HepG2 (cell line): ENCODE measurements at regions not wholly inside any gene's neighbourhood (a gene's known extent, or its start where the extent isn't known, plus 50 kb on each side); places are given as distances from the start of the nearest gene placed in this dataset.
A peak's percentile ranks its signal among the peaks of the same experiment; 100 is the strongest.

Source experiments
- ATAC-seq: fragments of 200-7000 bp; cut with Tn5 transposase; 3 replicates; pipeline ENCODE4 v1.9.1; 2020; ENCODE audit warnings: mild to moderate bottlenecking, moderate library complexity
- BruUV-seq: library from RNA; stranded (reverse); fragments of 400-500 nt; replicated peaks from 2 replicates; lab custom pipeline; 2021; lab: Mats Ljungman, UMichigan
- CTCF ChIA-PET: fragments of 300-600 bp; formaldehyde crosslinking; extraction: SDS; loops from one replicate; lab custom pipeline; 2021; ENCODE audit warnings: low total read pairs, inconsistent platforms, low intra/inter-chr PET ratio; lab: Yijun Ruan, JAX
- POLR2A ChIA-PET: fragments of 350-600 bp; sonication (Branson Sonifier 250); formaldehyde crosslinking; loops from one replicate; lab custom pipeline; 2020; ENCODE audit warnings: antibody characterized with exemption, inconsistent platforms; lab: Yijun Ruan, JAX
- DNase-seq: peaks from one replicate; pipeline ENCODE4 v3.0.0-alpha.2; 2015; ENCODE audit warnings: low spot score
- FAIRE-seq: peaks from 3 replicates; lab custom pipeline; 2011; peaks lifted over from hg19 to GRCh38; lab: Jason Lieb, UNC
- H2AFZ ChIP-seq: one replicate; pipeline ENCODE4 v1.6.1; 2011; ENCODE audit warnings: low read length, inconsistent platforms
- H3K27ac ChIP-seq: fragments of 300-600 bp; 3 replicates; pipeline ENCODE4 v1.8.0; 2011; ENCODE audit warnings: mixed run types, mild to moderate bottlenecking, mixed read lengths, low read length, inconsistent platforms; ENCODE audit not compliant: insufficient read depth; ENCODE audit errors: extremely low read length
- H3K27me3 ChIP-seq, 2 experiments: fragments of 200-600 bp in 1 of 2; 2 replicates in 1 of 2; 3 replicates in 1 of 2; pipeline versions ENCODE4 v1.6.0 to v1.8.0; 2011; ENCODE audit warnings: low read length in 2 of 2, mild to moderate bottlenecking in 2 of 2, moderate library complexity in 2 of 2, inconsistent platforms in 1 of 2; ENCODE audit not compliant: insufficient read depth in 2 of 2, control insufficient read depth in 1 of 2
- H3K36me3 ChIP-seq, 2 experiments: fragments of 200-600 bp in 1 of 2; replicated peaks in 1 of 2; 2 replicates in 1 of 2; 3 replicates in 1 of 2; pipeline versions ENCODE4 v1.5.1 to v1.8.0; 2011; ENCODE audit warnings: low read length in 2 of 2, inconsistent platforms in 1 of 2; ENCODE audit not compliant: insufficient read depth in 2 of 2, control insufficient read depth in 1 of 2
- H3K4me1 ChIP-seq: 2 replicates; pipeline ENCODE4 v1.5.1; 2012; ENCODE audit warnings: low read length, inconsistent platforms; ENCODE audit not compliant: insufficient read depth
- H3K4me2 ChIP-seq: 2 replicates; pipeline ENCODE4 v1.6.0; 2011; ENCODE audit warnings: low read depth, low read length, inconsistent platforms
- H3K4me3 ChIP-seq, 3 experiments: fragments of 200-600 bp in 1 of 3; sonication (generic), shearing (Covaris generic) in 1 of 3; replicated peaks in 1 of 3; 2 replicates each; pipeline ENCODE4 v1.5.1; 2011 to 2016; ENCODE audit warnings: low read length in 3 of 3, inconsistent platforms in 2 of 3, low read depth in 2 of 3, mild to moderate bottlenecking in 2 of 3, control low read depth in 1 of 3, mixed read lengths in 1 of 3; ENCODE audit not compliant: insufficient read depth in 1 of 3
- H3K79me2 ChIP-seq: one replicate; pipeline ENCODE4 v1.6.1; 2011; ENCODE audit warnings: low read length, inconsistent platforms; ENCODE audit not compliant: insufficient read depth
- H3K9ac ChIP-seq: 2 replicates; pipeline ENCODE4 v1.6.0; 2011; ENCODE audit warnings: mild to moderate bottlenecking, low read depth, low read length, inconsistent platforms; ENCODE audit not compliant: insufficient read depth
- H3K9me3 ChIP-seq: 2 replicates; pipeline ENCODE4 v1.5.1; 2012; ENCODE audit warnings: mild to moderate bottlenecking, low read length
- H4K20me1 ChIP-seq: 2 replicates; pipeline ENCODE4 v1.6.0; 2011; ENCODE audit warnings: inconsistent platforms, mild to moderate bottlenecking, low read length, moderate library complexity; ENCODE audit not compliant: insufficient read depth
- MAFF ChIP-seq: IDR thresholded peaks from 2 replicates; pipeline ENCODE4 v1.6.1; 2011; ENCODE audit warnings: low read depth, low read length, improper control_type of control experiment
- MAFK ChIP-seq, 2 experiments: IDR thresholded peaks in 1 of 2; conservative IDR thresholded peaks in 1 of 2; 2 replicates each; pipeline ENCODE4 v1.6.1; 2011; ENCODE audit warnings: improper control_type of control experiment in 2 of 2, low read length in 2 of 2
- NCOA5 ChIP-seq: sonication (generic); formaldehyde crosslinking; IDR thresholded peaks from 2 replicates; pipeline ENCODE4 v1.4.0; 2020; ENCODE audit warnings: missing genetic modification reagents
- POLR2AphosphoS5 ChIP-seq: IDR thresholded peaks from 2 replicates; pipeline ENCODE4 v1.6.1; 2012; ENCODE audit warnings: low read depth, low read length
- WGBS: methylation state at CpG from one replicate; pipeline ENCODE4 v1.1.6; 2017; ENCODE audit warnings: low lambda C conversion rate; 5-methylcytosine and 5-hydroxymethylcytosine counted together
- in situ Hi-C: cut with HindIII; loops from 2 replicates; pipeline ENCODE4 v1.10.0; 2017; ENCODE audit warnings: low pct_unique_long_range_greater_than_20kb; ENCODE audit not compliant: extremely low pct_ligation_motif_present
- intact Hi-C: fragments of 100-400 bp; cut with micrococcal nuclease; formaldehyde crosslinking; loops from one replicate; pipeline ENCODE4 v1.10.0; 2022; ENCODE audit not compliant: unreplicated experiment

- TF ChIP-seq POLR2AphosphoS5: no peak
- peak; percentile 87 to 88 for TF ChIP-seq MAFK (conservative IDR thresholded peaks at IDR 0.05 in 1 of 2, IDR thresholded peaks at IDR 0.05 in 1 of 2; ENCODE audit: low read length in 2 of 2)
- no peak for TF ChIP-seq NCOA5 (CRISPR knock-in tag)
- peak; percentile 87 for TF ChIP-seq MAFF
- ChIA-PET CTCF (no interaction called here), POLR2A (no interaction called here)
- no peak for DNase-seq
- no peak overlapping the region for H3K4me3 ChIP-seq
- no peaks in the 10 kb centered on the region for H3K79me2 ChIP-seq
- no peaks in the 10 kb centered on the region for H4K20me1 ChIP-seq
- no peak overlapping the region for H3K27ac ChIP-seq
- WGBS: under 1% methylated on average over 3 of the region's 3 CpGs
- no peak for ATAC-seq
- H3K36me3 ChIP-seq: no peaks in the 10 kb centered on the region
- H3K9me3 ChIP-seq: peaks cover 77% of the 10 kb centered on the region
- BruUV-seq: no TSS peak
- intact Hi-C loops: no loop called here
- H3K27me3 ChIP-seq: no peaks in the 10 kb centered on the region
- no peak overlapping the region for H2AFZ ChIP-seq
- in situ Hi-C loops: no loop called here
- H3K9ac ChIP-seq: no peak overlapping the region
- FAIRE-seq: no peak
- H3K4me2 ChIP-seq: no peak overlapping the region
- H3K4me1 ChIP-seq: no peaks in the 10 kb centered on the region
Observed at GRCh38 chr7:10299384-10299783, 674.3 kb upstream of the PHF14 start.

DNA sequence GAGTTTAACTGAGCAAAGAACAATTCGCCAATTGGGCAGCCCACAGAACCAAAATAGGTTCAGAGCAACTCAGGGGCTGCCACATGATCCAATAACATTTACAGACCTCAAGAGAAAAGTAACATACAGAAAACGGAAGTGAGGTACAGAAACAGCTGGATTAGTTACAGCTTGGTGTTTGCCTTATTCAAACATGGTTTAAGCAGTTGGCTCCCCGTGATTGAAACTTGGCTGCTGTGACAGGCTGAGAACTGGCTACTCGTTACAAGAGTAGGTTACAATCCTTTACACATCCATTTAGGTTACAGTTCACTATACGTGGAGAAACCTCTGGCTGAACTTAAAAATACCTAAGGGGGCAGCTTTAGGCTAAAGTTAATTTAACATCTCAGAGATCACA lies 673.1 kb upstream of the PHF14 start:
- H3K36me3 ChIP-seq: no peaks in the 10 kb centered on the region
- H2AFZ ChIP-seq: no peak overlapping the region
- WGBS: 0% methylated on average over 5 of the region's 5 CpGs
- peaks cover 75% of the 10 kb centered on the region for H3K9me3 ChIP-seq
- in situ Hi-C loops: no loop called here
- FAIRE-seq: no peak
- no peak for ATAC-seq
- H3K4me2 ChIP-seq: no peak overlapping the region
- ChIA-PET CTCF (no interaction called here), POLR2A (no interaction called here)
- H3K9ac ChIP-seq: no peak overlapping the region
- no TSS peak for BruUV-seq
- no peak overlapping the region for H3K4me3 ChIP-seq
- H4K20me1 ChIP-seq: no peaks in the 10 kb centered on the region
- no peak for TF ChIP-seq MAFF
- H3K4me1 ChIP-seq: no peaks in the 10 kb centered on the region
- H3K79me2 ChIP-seq: no peaks in the 10 kb centered on the region
- no peak for DNase-seq
- H3K27me3 ChIP-seq: no peaks in the 10 kb centered on the region
- H3K27ac ChIP-seq: no peak overlapping the region
- intact Hi-C loops: no loop called here
